Calu3 (cell line): ENCODE measurements at regions not wholly inside any gene's neighbourhood (a gene's known extent, or its start where the extent isn't known, plus 50 kb on each side); places are given as distances from the start of the nearest gene placed in this dataset.
A peak's percentile ranks its signal among the peaks of the same experiment; 100 is the strongest.

Experiments
- BruUV-seq: library from RNA; stranded (reverse); fragments of 400-500 nt; replicated peaks from 2 replicates; lab custom pipeline; 2021; lab: Mats Ljungman, UMichigan
- CTCF ChIA-PET: fragments of 300-600 bp; sonication (Branson Sonifier 250); formaldehyde crosslinking; loops from one replicate; lab custom pipeline; 2022; ENCODE audit warnings: antibody characterized with exemption; lab: Charles Lee
- DNase-seq: peaks from one replicate; pipeline ENCODE4 v3.0.0; 2022
- H3K27ac Mint-ChIP-seq: one replicate; pipeline ENCODE4 v1.8.0; 2022; ENCODE audit warnings: mixed read lengths; ENCODE audit not compliant: unreplicated experiment
- H3K27me3 Mint-ChIP-seq: one replicate; pipeline ENCODE4 v1.8.0; 2022; ENCODE audit warnings: mixed read lengths; ENCODE audit not compliant: unreplicated experiment
- H3K36me3 Mint-ChIP-seq: one replicate; pipeline ENCODE4 v1.8.0; 2022; ENCODE audit warnings: mild to moderate bottlenecking, moderate library complexity, mixed read lengths; ENCODE audit not compliant: insufficient read depth, unreplicated experiment
- H3K4me1 Mint-ChIP-seq: one replicate; pipeline ENCODE4 v1.8.0; 2022; ENCODE audit warnings: mild to moderate bottlenecking, low read depth, mixed read lengths; ENCODE audit not compliant: unreplicated experiment
- H3K4me3 Mint-ChIP-seq: one replicate; pipeline ENCODE4 v1.8.0; 2022; ENCODE audit warnings: mild to moderate bottlenecking, low read depth, moderate library complexity, mixed read lengths; ENCODE audit not compliant: unreplicated experiment
- H3K9me3 Mint-ChIP-seq: one replicate; pipeline ENCODE4 v1.8.0; 2022; ENCODE audit warnings: low read depth, mixed read lengths; ENCODE audit not compliant: unreplicated experiment
- intact Hi-C: fragments of 100-400 bp; cut with micrococcal nuclease; formaldehyde crosslinking; loops from one replicate; pipeline ENCODE4 v1.10.0; 2022; ENCODE audit not compliant: unreplicated experiment
- TF ChIP-seq, protein P1 (sequence below): fragments of 200-600 bp; IDR thresholded peaks from one replicate; pipeline ENCODE4 v1.8.0; 2022; ENCODE audit warnings: antibody characterized with exemption; ENCODE audit not compliant: unreplicated experiment

DNA sequence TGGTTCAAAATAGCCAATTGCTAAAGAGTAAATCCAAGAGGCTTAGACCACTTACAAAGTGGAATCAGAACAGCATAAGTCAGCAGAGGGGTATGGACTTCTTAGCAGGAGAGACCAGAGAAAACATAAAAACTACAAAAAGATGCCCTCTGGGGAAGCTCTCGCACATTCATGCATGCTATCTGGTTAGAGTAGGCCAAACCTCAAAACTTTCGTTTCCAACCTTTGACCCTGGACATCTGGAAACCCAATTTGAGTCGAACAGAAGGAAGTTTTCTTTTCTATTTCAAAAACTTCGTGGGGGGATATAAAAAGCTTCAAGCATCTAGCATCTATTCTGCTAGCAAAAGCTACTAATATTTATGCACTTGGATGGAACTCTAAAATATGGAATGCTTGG lies 523.9 kb upstream of the AGTR1 start:
- intact Hi-C loops, result no loop called here
- Mint-ChIP-seq H3K27me3 (no peaks in the 10 kb centered on the region), H3K4me1 (peaks cover 14% of the 10 kb centered on the region), H3K9me3 (no peaks in the 10 kb centered on the region), H3K36me3 (no peaks in the 10 kb centered on the region), H3K27ac (no peak overlapping the region), H3K4me3 (no peak overlapping the region)
- TF ChIP-seq, protein P1, sequence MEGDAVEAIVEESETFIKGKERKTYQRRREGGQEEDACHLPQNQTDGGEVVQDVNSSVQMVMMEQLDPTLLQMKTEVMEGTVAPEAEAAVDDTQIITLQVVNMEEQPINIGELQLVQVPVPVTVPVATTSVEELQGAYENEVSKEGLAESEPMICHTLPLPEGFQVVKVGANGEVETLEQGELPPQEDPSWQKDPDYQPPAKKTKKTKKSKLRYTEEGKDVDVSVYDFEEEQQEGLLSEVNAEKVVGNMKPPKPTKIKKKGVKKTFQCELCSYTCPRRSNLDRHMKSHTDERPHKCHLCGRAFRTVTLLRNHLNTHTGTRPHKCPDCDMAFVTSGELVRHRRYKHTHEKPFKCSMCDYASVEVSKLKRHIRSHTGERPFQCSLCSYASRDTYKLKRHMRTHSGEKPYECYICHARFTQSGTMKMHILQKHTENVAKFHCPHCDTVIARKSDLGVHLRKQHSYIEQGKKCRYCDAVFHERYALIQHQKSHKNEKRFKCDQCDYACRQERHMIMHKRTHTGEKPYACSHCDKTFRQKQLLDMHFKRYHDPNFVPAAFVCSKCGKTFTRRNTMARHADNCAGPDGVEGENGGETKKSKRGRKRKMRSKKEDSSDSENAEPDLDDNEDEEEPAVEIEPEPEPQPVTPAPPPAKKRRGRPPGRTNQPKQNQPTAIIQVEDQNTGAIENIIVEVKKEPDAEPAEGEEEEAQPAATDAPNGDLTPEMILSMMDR, result no peak
- no peak for DNase-seq
- CTCF ChIA-PET, result no interaction called here
- no TSS peak for BruUV-seq

DNA sequence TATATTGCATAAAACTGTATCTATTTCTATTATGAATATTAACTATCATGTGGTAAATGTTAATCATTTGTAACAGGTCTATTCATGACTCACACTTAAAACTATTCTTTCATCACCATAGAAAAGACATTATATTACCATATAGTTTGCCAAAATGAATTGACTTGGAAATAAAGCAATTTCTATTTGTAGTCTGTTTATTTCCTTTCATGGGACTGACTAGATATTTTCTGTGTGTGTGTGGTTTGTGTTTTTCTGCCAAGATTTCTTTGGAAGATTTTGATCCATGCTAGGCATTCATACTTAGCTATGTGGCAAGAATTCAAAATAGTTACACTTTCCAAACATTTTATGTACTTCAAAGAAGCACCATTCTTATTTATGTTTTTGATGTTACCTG lies 522.5 kb upstream of the AGTR1 start:
- no peak overlapping the region for H3K4me3 Mint-ChIP-seq
- no peaks in the 10 kb centered on the region for H3K27me3 Mint-ChIP-seq
- intact Hi-C loops, result no loop called here
- H3K4me1 Mint-ChIP-seq, result peaks cover 14% of the 10 kb centered on the region
- no peak overlapping the region for H3K27ac Mint-ChIP-seq
- BruUV-seq, result no TSS peak
- CTCF ChIA-PET, result interaction anchor here (1.6 kb wide), 1 partner anchor 10 kb away, joined by 6 read pairs; no protein-coding TSS in a partner anchor
- no peaks in the 10 kb centered on the region for H3K9me3 Mint-ChIP-seq
- TF ChIP-seq, protein P1, result no peak
- no peaks in the 10 kb centered on the region for H3K36me3 Mint-ChIP-seq
- DNase-seq, result no peak

DNA sequence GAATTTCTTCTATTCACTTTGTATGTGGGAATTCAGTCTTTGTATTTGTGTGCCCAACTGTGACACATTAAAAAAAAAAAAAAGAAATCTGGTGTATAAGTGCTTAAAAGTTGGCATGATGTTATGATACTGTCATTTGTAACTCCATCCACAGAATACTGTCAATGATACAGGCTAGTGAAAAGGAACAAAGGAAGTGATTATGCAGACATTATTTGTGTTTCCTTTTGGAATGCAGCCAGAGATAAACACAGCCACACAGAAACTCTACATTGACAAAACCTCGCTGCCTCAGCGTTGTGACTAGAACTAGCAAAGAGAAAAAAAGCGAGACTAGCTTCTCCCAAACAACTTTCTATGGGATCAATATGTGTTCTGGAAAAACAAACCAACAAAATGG lies 519.2 kb upstream of the AGTR1 start:
- TF ChIP-seq, protein P1, result no peak
- BruUV-seq, result no TSS peak
- no peaks in the 10 kb centered on the region for H3K9me3 Mint-ChIP-seq
- peak overlapping the region; percentile 66 for H3K27ac Mint-ChIP-seq
- H3K36me3 Mint-ChIP-seq, result no peaks in the 10 kb centered on the region
- no peak overlapping the region for H3K4me3 Mint-ChIP-seq
- no peaks in the 10 kb centered on the region for H3K27me3 Mint-ChIP-seq
- peaks cover 14% of the 10 kb centered on the region for H3K4me1 Mint-ChIP-seq
- intact Hi-C loops, result no loop called here
- CTCF ChIA-PET, result interaction anchor here (0.6 to 1.1 kb wide), 6 partner anchors 9 to 1192 kb away, joined by 3 to 7 read pairs (median 5); no protein-coding TSS in a partner anchor
- DNase-seq, result peak; percentile 45

DNA sequence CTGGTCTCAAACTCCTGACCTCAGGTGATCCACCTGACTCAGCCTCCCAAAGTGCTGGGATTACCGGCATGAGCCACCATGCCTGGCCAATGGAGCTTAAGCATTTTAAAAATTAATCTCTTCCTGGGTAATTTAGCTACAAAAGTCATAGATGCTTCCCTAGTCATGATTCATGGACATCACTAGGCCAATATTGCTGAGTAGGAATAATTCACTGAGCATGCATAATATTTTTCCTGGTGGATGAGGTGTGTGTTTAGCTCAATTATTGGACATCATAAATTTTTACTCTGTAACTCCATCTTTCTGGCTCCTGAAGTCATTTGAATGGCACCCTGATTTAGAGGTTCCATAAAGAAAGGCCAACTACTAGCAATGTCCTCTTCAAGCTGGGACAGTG lies 512.9 kb upstream of the AGTR1 start:
- no TSS peak for BruUV-seq
- TF ChIP-seq, protein P1, result no peak
- H3K36me3 Mint-ChIP-seq, result no peaks in the 10 kb centered on the region
- DNase-seq, result no peak
- no peaks in the 10 kb centered on the region for H3K4me1 Mint-ChIP-seq
- CTCF ChIA-PET, result interaction anchor here (1.7 kb wide), 1 partner anchor 9 kb away, joined by 6 read pairs; no protein-coding TSS in a partner anchor
- H3K9me3 Mint-ChIP-seq, result no peaks in the 10 kb centered on the region
- no peak overlapping the region for H3K27ac Mint-ChIP-seq
- H3K4me3 Mint-ChIP-seq, result no peak overlapping the region
- intact Hi-C loops, result no loop called here
- H3K27me3 Mint-ChIP-seq, result no peaks in the 10 kb centered on the region
